Testis (tissue), 2 donors: ENCODE measurements at regions not wholly inside any gene's neighbourhood (a gene's known extent, or its start where the extent isn't known, plus 50 kb on each side); places are given as distances from the start of the nearest gene placed in this dataset.

Experiments
- POLR2A ChIP-seq: fragments of 450-650 bp; IDR thresholded peaks from one replicate; pipeline ENCODE4 v1.6.1; 2017; ENCODE audit warnings: antibody characterized with exemption, mild to moderate bottlenecking, moderate library complexity
- TF ChIP-seq, protein P1 (sequence below), 3 experiments: fragments of 450-650 bp in 2 of 3; fragments of 200-600 bp in 1 of 3; sonication (generic) in 1 of 3; IDR thresholded peaks; one replicate each; pipeline ENCODE4 v1.5.1; 2016 to 2019; ENCODE audit warnings: antibody characterized with exemption in 3 of 3, mild to moderate bottlenecking in 2 of 3, moderate library complexity in 1 of 3

DNA sequence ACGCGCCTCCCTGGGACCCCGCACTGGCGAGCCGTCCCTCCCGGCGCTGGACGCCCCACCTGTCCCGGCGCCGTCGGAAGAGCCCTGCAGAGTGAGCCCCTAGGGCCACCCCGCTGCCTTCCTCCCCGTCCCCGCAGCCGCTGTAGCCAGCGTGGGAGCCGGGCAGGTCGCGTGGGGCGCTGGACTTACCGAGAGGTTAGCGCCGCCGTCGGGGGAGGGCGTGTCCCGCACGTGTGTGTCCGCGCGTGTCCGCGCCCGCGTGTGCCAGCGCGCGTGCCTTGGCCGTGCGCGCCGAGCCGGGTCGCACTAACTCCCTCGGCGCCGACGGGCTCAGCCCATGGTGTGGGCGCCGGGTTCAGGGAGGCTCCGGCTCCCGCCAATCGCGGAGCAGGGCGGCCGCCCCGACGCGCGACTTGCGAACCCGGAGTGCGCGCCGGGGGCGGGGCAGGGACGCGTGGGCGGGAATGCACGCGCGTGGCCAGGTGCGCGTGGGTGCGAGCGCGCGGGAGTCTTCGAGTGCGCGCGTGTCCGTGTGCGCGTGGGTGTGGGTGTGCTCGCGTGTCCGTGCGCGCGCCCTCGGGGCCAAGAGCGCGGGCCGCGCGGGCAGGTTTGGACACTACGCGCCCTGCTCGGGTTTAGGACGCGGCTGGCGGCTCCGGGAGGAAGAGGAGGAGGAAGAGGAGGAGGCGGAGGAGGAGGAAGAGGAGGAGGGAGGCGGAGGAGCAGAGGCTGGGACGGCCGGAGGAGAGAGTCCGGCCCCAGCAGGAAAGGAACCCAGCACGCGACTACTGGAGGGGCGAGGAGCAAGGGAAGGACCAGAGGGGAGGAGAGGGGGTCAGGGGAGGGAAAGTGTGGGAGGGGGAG lies 145.2 kb upstream of the ETS2 start:
- TF ChIP-seq, protein P1, sequence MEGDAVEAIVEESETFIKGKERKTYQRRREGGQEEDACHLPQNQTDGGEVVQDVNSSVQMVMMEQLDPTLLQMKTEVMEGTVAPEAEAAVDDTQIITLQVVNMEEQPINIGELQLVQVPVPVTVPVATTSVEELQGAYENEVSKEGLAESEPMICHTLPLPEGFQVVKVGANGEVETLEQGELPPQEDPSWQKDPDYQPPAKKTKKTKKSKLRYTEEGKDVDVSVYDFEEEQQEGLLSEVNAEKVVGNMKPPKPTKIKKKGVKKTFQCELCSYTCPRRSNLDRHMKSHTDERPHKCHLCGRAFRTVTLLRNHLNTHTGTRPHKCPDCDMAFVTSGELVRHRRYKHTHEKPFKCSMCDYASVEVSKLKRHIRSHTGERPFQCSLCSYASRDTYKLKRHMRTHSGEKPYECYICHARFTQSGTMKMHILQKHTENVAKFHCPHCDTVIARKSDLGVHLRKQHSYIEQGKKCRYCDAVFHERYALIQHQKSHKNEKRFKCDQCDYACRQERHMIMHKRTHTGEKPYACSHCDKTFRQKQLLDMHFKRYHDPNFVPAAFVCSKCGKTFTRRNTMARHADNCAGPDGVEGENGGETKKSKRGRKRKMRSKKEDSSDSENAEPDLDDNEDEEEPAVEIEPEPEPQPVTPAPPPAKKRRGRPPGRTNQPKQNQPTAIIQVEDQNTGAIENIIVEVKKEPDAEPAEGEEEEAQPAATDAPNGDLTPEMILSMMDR (IDR thresholded peaks at IDR 0.05): no peak
- no peak for TF ChIP-seq POLR2A
